ENCODE measurements at regions not wholly inside any gene's neighbourhood (a gene's known extent, or its start where the extent isn't known, plus 50 kb on each side); places are given as distances from the start of the nearest gene placed in this dataset.
"Not testable (repeated sequence)": the region's sequence is repeated elsewhere in the genome, so short reads cannot be mapped to it uniquely, and the experiment has no call there.

DNA sequence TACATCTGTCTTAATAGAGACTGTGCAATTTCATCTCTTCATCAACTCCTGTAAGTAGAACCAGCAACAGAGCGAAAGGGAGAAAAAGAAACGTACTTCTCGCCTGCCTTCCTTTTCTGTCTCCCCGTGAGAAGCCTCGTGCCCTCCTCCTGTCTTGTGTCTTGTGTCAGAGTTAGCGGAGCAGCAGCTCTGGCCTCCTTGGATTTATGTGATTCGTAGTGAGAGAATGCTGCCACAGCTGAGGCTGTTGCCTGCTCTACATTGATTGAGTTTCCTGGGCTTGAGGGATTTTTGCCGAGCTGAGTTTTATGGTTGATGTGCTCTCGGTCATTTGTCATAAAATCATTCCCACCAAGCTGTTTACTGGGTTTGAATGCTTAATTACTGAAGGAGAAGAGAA, 579.1 kb upstream of the RBFOX1 start:
- Mint-ChIP-seq H3K27me3 (peaks cover 0 to 2% of the 10 kb centered on the region in 2 donors), H3K4me1 (no peaks in the 10 kb centered on the region), H3K4me3 (no peak overlapping the region), H3K9me3 (peaks cover 6 to 23% (median 13%) of the 10 kb centered on the region in 5 donors), H3K27ac (no peak overlapping the region), H3K36me3 (no peaks in the 10 kb centered on the region)
- no peak overlapping the region for H3K27ac ChIP-seq (ENCODE audit: low read depth, low read length)
- ChIA-PET POLR2A (no interaction called here), CTCF (no interaction called here)
- no peaks in the 10 kb centered on the region for H3K9me3 ChIP-seq (ENCODE audit: low read length)
- no peak overlapping the region for H3K4me3 ChIP-seq (ENCODE audit: low read length)
- no peaks in the 10 kb centered on the region for H3K36me3 ChIP-seq (ENCODE audit: insufficient read depth, low read length)
- H3K4me1 ChIP-seq (ENCODE audit: insufficient read depth, low read length): no peaks in the 10 kb centered on the region
- no peak for DNase-seq
- no peaks in the 10 kb centered on the region for H3K27me3 ChIP-seq (ENCODE audit: insufficient read depth, low read length, poor library complexity, severe bottlenecking)

DNA sequence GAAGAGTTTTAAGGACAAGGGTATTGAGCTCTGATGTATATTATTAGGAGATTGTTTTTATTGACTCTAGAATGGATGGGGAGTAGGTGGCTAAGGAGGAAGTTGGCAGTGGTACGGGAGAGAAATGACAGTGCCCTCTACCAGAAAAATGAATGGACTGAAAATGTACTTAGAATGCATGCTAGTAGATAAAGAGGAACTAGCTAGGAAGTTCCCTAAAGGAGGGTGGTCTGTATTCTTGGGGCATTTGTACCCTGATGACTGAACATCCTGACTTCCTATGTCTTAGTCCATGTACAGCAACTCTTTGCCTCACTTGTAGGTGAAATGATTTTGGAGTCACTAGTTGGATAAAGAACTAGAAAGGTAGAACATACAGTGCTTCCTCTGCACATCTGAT, 581.5 kb upstream of the RBFOX1 start:
- peaks cover 1 to 36% (median 14%) of the 10 kb centered on the region in 5 donors for H3K9me3 Mint-ChIP-seq
- no peaks in the 10 kb centered on the region for H3K36me3 Mint-ChIP-seq
- H3K4me3 Mint-ChIP-seq: no peak overlapping the region
- Histone ChIP-seq H3K4me1 (ENCODE audit: insufficient read depth, low read length) (no peaks in the 10 kb centered on the region), H3K27me3 (ENCODE audit: insufficient read depth, low read length, poor library complexity, severe bottlenecking) (no peaks in the 10 kb centered on the region), H3K27ac (ENCODE audit: low read depth, low read length) (no peak overlapping the region), H3K9me3 (ENCODE audit: low read length) (no peaks in the 10 kb centered on the region), H3K4me3 (ENCODE audit: low read length) (no peak overlapping the region), H3K36me3 (ENCODE audit: insufficient read depth, low read length) (no peaks in the 10 kb centered on the region)
- H3K27ac Mint-ChIP-seq: no peak overlapping the region
- ChIA-PET POLR2A (no interaction called here), CTCF (no interaction called here)
- no peak for DNase-seq
- peaks cover 0 to 2% of the 10 kb centered on the region in 2 donors for H3K27me3 Mint-ChIP-seq
- no peaks in the 10 kb centered on the region for H3K4me1 Mint-ChIP-seq

DNA sequence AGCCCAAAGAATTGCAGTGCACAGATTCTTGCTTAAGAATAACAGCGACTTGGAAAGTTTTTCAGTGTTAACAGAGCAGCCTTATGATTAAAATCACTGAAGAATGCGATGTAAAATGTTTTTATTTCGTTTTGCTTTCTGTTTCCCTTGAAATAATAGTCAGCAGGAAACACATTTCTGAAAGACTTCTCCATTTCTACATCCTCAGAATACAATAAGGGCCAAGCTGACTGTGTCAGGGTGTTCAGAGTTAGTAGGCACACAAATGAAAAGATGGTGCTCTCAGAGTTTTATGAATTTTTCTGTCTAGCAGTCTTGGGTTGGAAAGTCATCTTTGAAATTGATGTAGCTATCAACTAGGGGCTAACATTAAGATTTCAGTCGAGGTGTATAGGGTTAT, 582.9 kb upstream of the RBFOX1 start:
- no peaks in the 10 kb centered on the region for H3K9me3 ChIP-seq (ENCODE audit: low read length)
- CTCF ChIA-PET: no interaction called here
- no peaks in the 10 kb centered on the region for H3K36me3 Mint-ChIP-seq
- peaks cover 0 to 2% of the 10 kb centered on the region in 2 donors for H3K27me3 Mint-ChIP-seq
- H3K4me1 ChIP-seq (ENCODE audit: insufficient read depth, low read length): no peaks in the 10 kb centered on the region
- DNase-seq: no peak
- no peaks in the 10 kb centered on the region for H3K36me3 ChIP-seq (ENCODE audit: insufficient read depth, low read length)
- H3K4me1 Mint-ChIP-seq: no peaks in the 10 kb centered on the region
- no peak overlapping the region for H3K4me3 Mint-ChIP-seq
- no peak overlapping the region for H3K27ac Mint-ChIP-seq
- H3K4me3 ChIP-seq (ENCODE audit: low read length): no peak overlapping the region
- no peaks in the 10 kb centered on the region for H3K27me3 ChIP-seq (ENCODE audit: insufficient read depth, low read length, poor library complexity, severe bottlenecking)
- no peak overlapping the region for H3K27ac ChIP-seq (ENCODE audit: low read depth, low read length)
- POLR2A ChIA-PET: no interaction called here
- H3K9me3 Mint-ChIP-seq: peaks cover 0 to 41% (median 10%) of the 10 kb centered on the region in 5 donors

DNA sequence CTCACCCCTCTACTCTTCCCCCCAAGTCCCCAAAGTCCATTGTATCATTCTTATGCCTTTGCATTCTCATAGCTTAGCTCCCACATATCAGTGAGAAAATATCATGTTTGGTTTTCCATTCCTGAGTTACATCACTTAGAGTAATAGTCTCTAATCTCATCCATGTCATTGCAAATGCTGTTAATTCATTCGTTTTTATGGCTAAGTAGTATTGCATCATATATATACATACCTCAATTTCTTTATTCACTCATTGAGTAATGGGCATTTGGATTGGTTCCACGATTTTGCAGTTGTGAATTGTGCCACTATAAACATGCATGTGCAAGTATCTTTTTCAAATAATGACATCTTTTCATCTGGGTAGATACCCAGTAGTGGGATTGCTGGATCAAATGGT, 596.3 kb upstream of the RBFOX1 start:
- H3K27me3 Mint-ChIP-seq; H3K36me3 Mint-ChIP-seq; H3K4me1 ChIP-seq (ENCODE audit: insufficient read depth, low read length); H3K9me3 ChIP-seq (ENCODE audit: low read length); H3K4me3 ChIP-seq (ENCODE audit: low read length); H3K4me1 Mint-ChIP-seq; H3K4me3 Mint-ChIP-seq; DNase-seq; H3K27ac Mint-ChIP-seq; H3K36me3 ChIP-seq (ENCODE audit: insufficient read depth, low read length); H3K27ac ChIP-seq (ENCODE audit: low read depth, low read length); H3K27me3 ChIP-seq (ENCODE audit: insufficient read depth, low read length, poor library complexity, severe bottlenecking); CTCF ChIA-PET; POLR2A ChIA-PET: not testable (repeated sequence)
- peaks cover 3 to 20% (median 6%) of the 10 kb centered on the region in 5 donors for H3K9me3 Mint-ChIP-seq

- CTCF ChIA-PET: no interaction called here
- no peaks in the 10 kb centered on the region for H3K4me1 Mint-ChIP-seq
- no peaks in the 10 kb centered on the region for H3K27me3 ChIP-seq (ENCODE audit: insufficient read depth, low read length, poor library complexity, severe bottlenecking)
Measured at GRCh38 chr16:6735631-6736030, 597.0 kb upstream of the RBFOX1 start.

GRCh38 chr16:6732166-6732565, 600.5 kb upstream of the RBFOX1 start:
- no peaks in the 10 kb centered on the region for H3K9me3 ChIP-seq (ENCODE audit: low read length)
- H3K4me1 ChIP-seq (ENCODE audit: insufficient read depth, low read length): no peaks in the 10 kb centered on the region
- H3K36me3 ChIP-seq (ENCODE audit: insufficient read depth, low read length): no peaks in the 10 kb centered on the region
- H3K27ac ChIP-seq (ENCODE audit: low read depth, low read length): no peak overlapping the region
- H3K27me3 ChIP-seq (ENCODE audit: insufficient read depth, low read length, poor library complexity, severe bottlenecking): no peaks in the 10 kb centered on the region
- H3K4me3 Mint-ChIP-seq: no peak overlapping the region
- H3K9me3 Mint-ChIP-seq: peaks cover 3 to 11% (median 6%) of the 10 kb centered on the region in 5 donors
- H3K4me1 Mint-ChIP-seq: no peaks in the 10 kb centered on the region
- ChIA-PET POLR2A (no interaction called here), CTCF (no interaction called here)
- no peak for DNase-seq
- H3K27ac Mint-ChIP-seq: no peak overlapping the region
- no peaks in the 10 kb centered on the region for H3K27me3 Mint-ChIP-seq
- peaks cover 0 to 1% (median 0%) of the 10 kb centered on the region in 3 donors for H3K36me3 Mint-ChIP-seq
- no peak overlapping the region for H3K4me3 ChIP-seq (ENCODE audit: low read length)

More at GRCh38 chr16:6735631-6736030, 597.0 kb upstream of the RBFOX1 start:
- H3K4me3 ChIP-seq (ENCODE audit: low read length): no peak overlapping the region
- H3K4me1 ChIP-seq (ENCODE audit: insufficient read depth, low read length): no peaks in the 10 kb centered on the region
- Mint-ChIP-seq H3K27ac (no peak overlapping the region), H3K27me3 (no peaks in the 10 kb centered on the region), H3K9me3 (peaks cover 3 to 17% (median 6%) of the 10 kb centered on the region in 5 donors), H3K36me3 (peaks cover 0 to 1% (median 0%) of the 10 kb centered on the region in 3 donors), H3K4me3 (no peak overlapping the region)
- no peaks in the 10 kb centered on the region for H3K9me3 ChIP-seq (ENCODE audit: low read length)
- H3K27ac ChIP-seq (ENCODE audit: low read depth, low read length): no peak overlapping the region
- POLR2A ChIA-PET: no interaction called here
- DNase-seq: no peak
- no peaks in the 10 kb centered on the region for H3K36me3 ChIP-seq (ENCODE audit: insufficient read depth, low read length)

DNA sequence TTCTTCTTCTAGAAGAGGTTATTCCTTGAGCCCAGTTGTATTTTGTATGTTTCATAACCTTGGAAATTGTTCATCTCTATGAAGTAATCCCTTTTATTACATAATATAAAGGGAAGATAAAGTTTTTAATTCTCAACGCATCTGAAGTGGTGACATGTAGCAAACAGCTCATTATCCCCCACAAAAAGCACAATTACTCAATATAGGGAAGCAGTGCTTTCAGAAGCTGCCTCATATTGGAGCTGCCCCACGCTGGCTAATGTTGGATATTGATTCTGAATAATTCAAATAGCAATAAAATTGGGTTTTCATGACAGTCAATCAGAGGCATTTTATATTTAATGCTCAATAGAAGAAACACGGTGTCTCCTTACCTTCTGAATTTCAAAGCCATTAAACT, 604.3 kb upstream of the RBFOX1 start:
- no peaks in the 10 kb centered on the region for H3K4me1 Mint-ChIP-seq
- CTCF ChIA-PET: no interaction called here
- peaks cover 0 to 1% (median 0%) of the 10 kb centered on the region in 3 donors for H3K36me3 Mint-ChIP-seq

DNA sequence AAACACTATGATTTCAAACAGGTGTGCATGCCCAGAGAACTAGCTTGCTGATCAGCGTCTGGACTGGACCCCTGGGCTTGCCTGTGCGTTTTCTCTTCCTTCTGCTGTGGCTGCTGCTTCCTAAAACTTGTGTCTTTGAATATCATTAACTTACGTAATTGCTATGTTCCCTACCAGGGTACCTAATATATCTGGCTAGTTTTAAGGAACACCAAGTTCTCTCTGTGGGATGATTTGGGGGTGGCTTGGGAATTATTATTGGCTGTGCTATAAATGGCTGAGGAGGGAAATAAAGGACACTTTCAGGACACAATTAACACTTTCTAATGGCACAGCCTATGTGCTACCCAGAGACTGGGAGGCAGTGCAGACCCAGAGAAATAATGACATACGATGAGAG, 606.0 kb upstream of the RBFOX1 start:
- ChIA-PET POLR2A (no interaction called here), CTCF (no interaction called here)
- H3K36me3 ChIP-seq (ENCODE audit: insufficient read depth, low read length): no peaks in the 10 kb centered on the region
- H3K27me3 ChIP-seq (ENCODE audit: insufficient read depth, low read length, poor library complexity, severe bottlenecking): no peaks in the 10 kb centered on the region
- no peak for DNase-seq
- no peak overlapping the region for H3K27ac ChIP-seq (ENCODE audit: low read depth, low read length)
- Mint-ChIP-seq H3K27me3 (no peaks in the 10 kb centered on the region), H3K4me3 (no peak overlapping the region), H3K36me3 (peaks cover 0 to under 1% (median 0%) of the 10 kb centered on the region in 3 donors), H3K9me3 (peaks cover 3 to 17% (median 9%) of the 10 kb centered on the region in 5 donors), H3K4me1 (no peaks in the 10 kb centered on the region), H3K27ac (no peak overlapping the region)
- H3K4me3 ChIP-seq (ENCODE audit: low read length): no peak overlapping the region
- no peaks in the 10 kb centered on the region for H3K9me3 ChIP-seq (ENCODE audit: low read length)
- no peaks in the 10 kb centered on the region for H3K4me1 ChIP-seq (ENCODE audit: insufficient read depth, low read length)

More for the DNA sequence above, 604.3 kb upstream of the RBFOX1 start:
- no peak overlapping the region for H3K4me3 ChIP-seq (ENCODE audit: low read length)
- Mint-ChIP-seq H3K27ac (no peak overlapping the region), H3K4me3 (no peak overlapping the region), H3K27me3 (no peaks in the 10 kb centered on the region), H3K9me3 (peaks cover under 1 to 17% (median 11%) of the 10 kb centered on the region in 5 donors)
- POLR2A ChIA-PET: no interaction called here
- H3K36me3 ChIP-seq (ENCODE audit: insufficient read depth, low read length): no peaks in the 10 kb centered on the region
- no peaks in the 10 kb centered on the region for H3K4me1 ChIP-seq (ENCODE audit: insufficient read depth, low read length)
- no peaks in the 10 kb centered on the region for H3K9me3 ChIP-seq (ENCODE audit: low read length)
- DNase-seq: no peak
- no peaks in the 10 kb centered on the region for H3K27me3 ChIP-seq (ENCODE audit: insufficient read depth, low read length, poor library complexity, severe bottlenecking)
- no peak overlapping the region for H3K27ac ChIP-seq (ENCODE audit: low read depth, low read length)
